NCI-H510A treated with DMSO at 0.1 percent for 48 hours (cell line): ENCODE measurements at regions not wholly inside any gene's neighbourhood (a gene's known extent, or its start where the extent isn't known, plus 50 kb on each side); places are given as distances from the start of the nearest gene placed in this dataset.

Experiments
- DNase-seq: peaks from one replicate; lab custom pipeline; 2025; lab: John Stamatoyannopoulos, UW

- DNase-seq, result no peak
Observed at GRCh38 chrX:69226459-69227158, 61.4 kb upstream of the PJA1 start.

- peak; percentile 47 for DNase-seq
Observed at GRCh38 chrX:69222103-69223090, 57.1 kb upstream of the PJA1 start.

GRCh38 chrX:69221239-69222102 lies 56.2 kb upstream of the PJA1 start:
- DNase-seq, result no peak

- no peak for DNase-seq
Observed at GRCh38 chrX:69218407-69218997, 53.2 kb upstream of the PJA1 start.

GRCh38 chrX:69216911-69217310 lies 51.7 kb upstream of the PJA1 start:
- DNase-seq, result no peak

GRCh38 chrX:69216446-69216845 lies 51.2 kb upstream of the PJA1 start:
- no peak for DNase-seq

GRCh38 chrX:69215161-69215875 lies 50.1 kb upstream of the PJA1 start:
- DNase-seq, result no peak
